GM21390 (cell line): ENCODE measurements at regions not wholly inside any gene's neighbourhood (a gene's known extent, or its start where the extent isn't known, plus 50 kb on each side); places are given as distances from the start of the nearest gene placed in this dataset.

Experiments used
- ATAC-seq: cut with Tn5 transposase; IDR thresholded peaks from one replicate; pipeline ENCODE4 v1.9.1; 2021; ENCODE audit not compliant: unreplicated experiment

GRCh38 chr6:22621701-22622100 lies 52.3 kb downstream of the HDGFL1 start:
- ATAC-seq, result no peak

DNA sequence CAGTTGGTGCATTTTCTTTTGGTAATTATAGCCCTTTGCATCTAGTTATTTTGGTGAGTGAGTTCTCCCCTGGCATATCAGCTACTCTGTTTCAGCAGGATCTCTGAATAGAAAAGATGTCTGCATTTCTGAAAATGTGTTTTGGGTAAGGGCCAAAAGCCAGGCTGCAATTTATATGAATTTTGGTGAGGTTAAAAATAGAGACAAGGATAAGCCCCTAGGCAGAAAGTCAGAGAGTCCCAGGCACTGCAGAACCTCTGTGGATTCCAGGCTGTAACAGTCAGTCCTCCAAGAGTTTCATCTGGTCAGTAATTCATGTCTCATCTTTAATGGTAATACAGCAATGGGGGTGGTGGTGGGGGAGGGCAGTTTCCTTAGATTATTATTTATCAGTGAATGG lies 53.0 kb downstream of the HDGFL1 start:
- ATAC-seq, result no peak

GRCh38 chr6:22622813-22623212 lies 53.4 kb downstream of the HDGFL1 start:
- no peak for ATAC-seq

DNA sequence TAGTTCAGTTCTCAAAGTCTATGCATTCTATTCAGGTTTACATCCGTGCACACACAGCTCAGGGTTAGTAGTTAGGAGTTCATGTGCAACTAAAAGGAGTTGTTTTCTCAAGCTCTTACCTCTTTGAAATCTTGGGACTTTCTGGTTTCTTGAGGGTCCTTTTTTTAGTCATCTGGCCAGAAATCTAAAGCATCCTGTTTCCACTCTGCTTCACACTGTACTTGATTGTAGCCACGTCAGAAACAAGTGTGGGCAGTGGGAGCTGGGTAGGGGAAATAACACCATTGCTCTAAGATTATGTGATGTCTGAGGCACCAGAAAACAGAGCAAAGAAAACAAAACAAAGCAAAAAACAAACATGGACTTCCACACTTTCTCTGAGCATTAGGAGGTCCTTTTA lies 58.3 kb downstream of the HDGFL1 start:
- ATAC-seq, result no peak

DNA sequence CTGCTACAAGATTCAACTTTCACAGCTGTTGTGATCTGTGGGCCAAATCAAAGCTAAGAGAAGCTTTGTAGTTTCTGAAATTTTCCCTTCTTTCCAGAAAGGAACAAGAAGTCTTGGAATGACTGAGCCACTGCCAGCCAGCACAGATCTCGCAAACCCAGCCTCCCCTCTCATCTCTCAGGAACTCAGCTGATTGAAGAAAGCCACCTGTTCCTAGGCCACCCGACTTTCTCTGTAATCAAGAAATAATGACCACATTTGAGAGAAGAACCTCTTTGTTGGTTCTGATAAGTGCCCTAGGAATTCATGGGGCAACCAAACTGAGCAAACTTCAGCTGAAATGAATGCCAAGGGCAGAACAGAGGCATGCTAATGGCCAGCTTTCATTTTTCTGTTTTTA lies 61.7 kb downstream of the HDGFL1 start:
- no peak for ATAC-seq

DNA sequence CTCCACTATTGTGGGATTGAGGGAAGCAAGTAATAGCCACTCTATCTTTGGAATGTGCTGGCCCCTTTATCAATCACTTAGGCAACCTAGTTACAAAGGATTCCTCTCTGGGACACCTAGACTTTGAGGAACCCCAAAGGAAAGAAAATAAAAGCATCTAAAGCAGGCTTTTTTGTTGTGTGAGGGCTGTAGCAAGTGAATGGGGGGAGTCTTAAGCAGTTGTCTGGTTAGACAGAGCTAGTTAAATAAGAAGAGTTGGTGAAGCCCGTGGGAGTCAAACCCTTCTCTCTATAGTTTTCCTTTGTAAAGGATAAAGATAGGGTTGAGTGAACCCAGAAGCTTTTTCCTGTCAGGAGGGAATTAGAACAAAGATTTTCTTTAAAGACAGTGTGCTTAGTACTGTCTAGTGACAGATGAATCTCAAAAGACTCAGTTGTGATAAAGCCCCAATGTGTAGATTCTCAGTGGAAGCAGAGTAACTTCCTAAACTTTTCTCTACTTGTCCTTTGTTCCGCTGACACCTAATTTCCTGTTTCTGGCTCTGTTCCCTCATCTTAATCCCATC lies 63.3 kb downstream of the HDGFL1 start:
- no peak for ATAC-seq

- no peak for ATAC-seq
These were observed 67.1 kb downstream of the HDGFL1 start for GRCh38 chr6:22636452-22636851.

DNA sequence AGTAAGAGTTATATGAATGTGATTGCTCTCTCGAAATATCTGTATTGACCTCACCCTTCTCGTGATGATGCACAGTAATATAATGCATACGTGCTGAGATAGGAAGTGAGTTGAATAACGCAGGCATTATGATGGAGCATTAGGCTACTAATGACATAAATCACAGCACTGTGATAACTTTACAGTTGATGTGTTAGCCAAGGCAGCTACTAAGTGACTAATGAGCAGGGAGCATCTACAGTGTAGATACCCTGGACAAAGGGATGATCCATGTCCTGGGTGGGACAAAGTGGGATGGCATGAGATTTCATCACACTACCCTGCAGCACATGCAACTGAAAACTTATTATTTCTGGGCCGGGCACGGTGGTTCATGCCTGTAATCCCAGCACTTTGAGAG lies 68.4 kb downstream of the HDGFL1 start:
- ATAC-seq, result no peak

GRCh38 chr6:22638320-22638719 lies 69.0 kb downstream of the HDGFL1 start:
- ATAC-seq, result no peak

DNA sequence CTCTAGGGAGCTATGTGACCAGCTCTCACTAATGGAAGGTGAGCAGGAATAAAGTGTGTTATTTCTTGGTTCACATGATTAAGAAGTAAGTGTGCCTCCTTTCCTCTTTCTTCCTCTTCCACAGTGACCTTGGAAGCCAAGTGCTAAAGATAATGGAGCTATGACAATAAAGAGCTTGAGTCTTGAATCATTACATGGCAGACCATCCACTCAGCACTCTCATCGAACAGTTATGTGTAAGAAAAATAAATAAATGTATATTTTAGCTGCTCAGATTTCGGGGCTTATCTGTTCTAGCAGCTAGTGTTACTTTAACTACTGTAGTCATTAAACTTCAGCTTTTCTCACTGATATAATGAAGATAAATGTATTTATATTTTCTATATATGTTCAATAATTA lies 72.9 kb downstream of the HDGFL1 start:
- ATAC-seq, result no peak

DNA sequence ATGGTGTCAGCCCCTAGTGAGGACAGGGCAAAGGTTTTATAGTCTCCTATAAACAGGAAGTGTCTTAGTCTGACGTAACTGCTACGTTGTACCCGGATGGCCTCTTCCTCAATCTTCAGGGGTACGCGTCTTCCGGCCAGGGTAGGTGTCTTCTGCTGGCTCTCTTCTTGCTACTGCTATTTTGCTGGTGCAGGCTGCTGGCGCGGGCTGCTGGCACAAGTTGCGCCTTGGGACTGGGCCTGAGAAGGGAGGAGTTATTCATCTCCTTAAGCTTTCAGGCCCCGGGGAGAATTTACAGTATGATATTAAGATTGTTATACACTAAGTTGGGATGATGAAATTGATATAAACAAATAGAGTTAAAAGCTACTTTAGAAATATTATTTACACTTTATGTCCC lies 74.4 kb downstream of the HDGFL1 start:
- no peak for ATAC-seq

DNA sequence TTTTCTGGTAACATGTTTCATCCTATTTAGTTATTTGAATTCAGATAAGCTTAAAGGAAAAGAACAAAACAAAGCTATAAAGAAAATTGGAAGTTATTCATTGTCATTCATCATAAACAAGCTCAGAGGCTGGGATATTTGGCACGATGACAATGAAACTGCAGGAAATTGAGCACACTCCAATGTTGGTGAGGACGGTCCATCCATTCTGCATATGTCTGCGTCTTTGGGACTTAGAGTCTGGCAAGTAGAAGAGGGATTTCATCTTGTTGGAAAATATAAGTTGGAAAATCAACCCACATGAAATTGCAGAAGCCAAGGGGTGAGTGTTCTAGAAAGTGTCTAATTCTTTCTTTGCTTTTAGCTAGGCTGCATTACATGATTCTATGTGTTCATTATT lies 78.4 kb downstream of the HDGFL1 start:
- no peak for ATAC-seq

- no peak for ATAC-seq
These were observed 82.4 kb downstream of the HDGFL1 start for GRCh38 chr6:22651731-22652130.

DNA sequence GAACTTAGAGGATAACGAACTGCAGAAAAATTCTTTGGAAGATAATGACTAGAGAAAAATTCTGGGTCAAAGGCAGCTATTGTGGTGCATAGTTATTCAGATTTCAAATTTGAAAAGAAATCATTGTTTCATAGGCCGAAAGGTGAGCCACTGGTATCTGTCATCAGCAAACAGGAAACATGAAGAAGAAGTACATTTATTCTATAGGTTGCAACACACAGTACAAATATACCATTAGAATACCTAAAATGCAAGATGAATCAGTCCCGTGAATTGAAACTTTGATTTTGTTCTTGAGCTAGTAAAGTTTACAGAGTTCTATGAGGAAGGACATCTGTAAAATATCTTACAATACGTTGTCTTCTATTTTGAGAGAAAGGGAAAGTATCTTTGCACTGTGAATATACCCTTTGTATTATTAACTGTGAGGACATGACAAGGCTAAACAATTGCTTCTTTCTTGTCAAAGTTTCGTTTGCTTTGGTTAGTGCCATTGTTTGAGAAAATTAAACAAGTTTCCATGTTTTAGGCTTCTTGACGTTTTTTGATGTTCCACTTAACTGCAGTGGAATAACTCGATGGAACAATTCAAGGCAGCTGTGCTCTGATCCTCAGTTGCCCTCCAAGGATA lies 84.7 kb downstream of the HDGFL1 start:
- ATAC-seq, result no peak

- ATAC-seq, result peak; percentile 52
These were observed 87.5 kb downstream of the HDGFL1 start for GRCh38 chr6:22656706-22657351.

DNA sequence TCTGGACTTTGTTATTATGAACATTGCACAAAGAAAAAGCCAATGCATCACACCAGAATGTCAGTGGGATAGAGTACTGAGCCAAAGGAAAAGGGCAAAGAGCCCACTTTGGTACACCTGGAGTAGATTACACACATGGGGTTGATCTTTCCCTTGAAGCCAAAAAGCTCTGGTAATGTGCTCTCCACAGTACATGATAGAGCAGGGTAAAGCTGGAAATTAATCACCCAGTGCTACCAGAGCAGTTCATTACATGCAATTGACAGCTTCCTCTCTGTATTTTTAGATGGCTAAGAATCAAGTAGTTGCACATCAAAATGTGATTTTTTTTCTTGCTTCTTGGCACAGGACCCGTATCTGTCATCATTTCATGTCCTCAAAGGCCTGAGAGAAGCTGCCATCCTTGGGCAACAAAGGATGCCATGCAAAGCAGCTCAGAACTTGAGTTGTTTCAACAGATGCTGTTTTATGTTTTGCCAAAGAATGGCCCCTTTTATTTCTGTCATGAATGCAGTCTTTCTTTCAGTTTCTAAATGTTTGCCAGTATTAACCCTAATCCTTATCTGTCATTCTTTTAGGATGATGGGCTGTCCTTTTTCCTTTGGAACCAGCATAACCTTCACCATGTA lies 88.1 kb downstream of the HDGFL1 start:
- ATAC-seq, result no peak

GRCh38 chr6:22658183-22658582 lies 88.8 kb downstream of the HDGFL1 start:
- no peak for ATAC-seq

GRCh38 chr6:22658934-22659333 lies 89.6 kb downstream of the HDGFL1 start:
- no peak for ATAC-seq

DNA sequence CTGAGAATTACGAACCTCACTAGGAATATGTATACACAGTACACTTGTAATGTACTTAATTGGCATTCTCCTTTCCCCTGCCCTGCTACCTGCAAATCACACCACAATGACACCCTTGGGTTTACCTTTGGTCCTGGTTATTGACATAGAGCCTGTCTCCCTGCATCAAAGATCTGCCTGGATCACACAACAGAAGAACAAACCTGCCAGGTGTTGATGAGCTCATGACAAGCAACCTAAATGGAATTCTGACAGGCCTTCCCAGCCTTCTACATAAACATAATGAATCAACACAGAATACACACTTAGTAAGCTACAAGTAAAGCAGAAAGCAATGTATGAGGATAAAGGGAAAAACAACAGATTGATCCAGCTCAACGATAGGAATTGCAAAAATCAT lies 95.6 kb downstream of the HDGFL1 start:
- no peak for ATAC-seq

GRCh38 chr6:22666021-22666420 lies 96.7 kb downstream of the HDGFL1 start:
- no peak for ATAC-seq

DNA sequence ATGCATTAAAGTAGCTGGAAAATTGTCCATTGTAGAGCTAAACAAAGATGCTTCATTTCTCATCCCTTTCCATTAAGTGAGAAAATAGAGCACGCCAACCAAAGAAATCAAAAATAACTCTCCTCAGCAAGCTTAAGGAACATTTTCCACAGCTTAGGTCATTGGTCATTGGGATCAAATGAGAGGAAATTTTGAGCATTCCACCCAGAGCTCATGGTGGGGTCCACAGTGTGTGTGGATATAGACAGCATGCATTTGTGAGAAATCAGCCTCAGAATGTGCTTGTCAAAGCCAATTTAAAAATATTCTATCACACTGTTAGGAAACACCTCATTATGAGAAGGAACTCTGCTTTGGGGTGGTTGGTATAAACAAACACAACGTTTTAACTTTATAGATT lies 97.2 kb downstream of the HDGFL1 start:
- ATAC-seq, result no peak

- ATAC-seq, result no peak
These were observed 98.5 kb downstream of the HDGFL1 start for GRCh38 chr6:22667855-22668254.
